Mammary epithelial cell (primary cell): ENCODE measurements at regions not wholly inside any gene's neighbourhood (a gene's known extent, or its start where the extent isn't known, plus 50 kb on each side); places are given as distances from the start of the nearest gene placed in this dataset.

Source experiments
- EZH2 ChIP-seq: IDR thresholded peaks from 2 replicates; pipeline ENCODE4 v1.6.1; 2012; ENCODE audit warnings: low read length, inconsistent platforms, borderline replicate concordance
- TF ChIP-seq, protein P1 (sequence below), 2 donors: IDR thresholded peaks in 1 of 2; conservative IDR thresholded peaks in 1 of 2; 2 replicates each; pipeline ENCODE4 v1.5.1; 2011 to 2012; ENCODE audit warnings: inconsistent platforms in 2 of 2, low read length in 2 of 2, mild to moderate bottlenecking in 2 of 2, control low read depth in 1 of 2, low read depth in 1 of 2; ENCODE audit not compliant: insufficient read depth in 1 of 2; ENCODE audit errors: extremely low read depth in 1 of 2

DNA sequence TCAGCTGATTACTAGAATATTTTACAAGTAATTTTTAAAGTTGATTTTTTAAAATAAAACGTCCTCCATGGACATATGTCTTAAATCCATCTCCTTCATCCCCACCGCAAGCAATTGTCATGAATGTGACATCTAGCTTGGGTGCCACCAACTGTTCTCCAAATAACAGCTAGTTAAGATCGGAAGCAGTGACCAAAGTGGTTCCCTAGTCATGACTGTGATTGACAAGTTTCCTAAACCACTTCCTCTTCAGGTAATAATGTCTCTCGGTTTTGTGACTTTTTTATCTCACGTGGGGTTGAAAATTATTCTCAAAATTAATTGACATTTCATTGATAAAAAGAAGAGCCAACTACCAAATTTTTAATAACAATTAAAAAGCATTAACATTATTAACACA lies 135.3 kb upstream of the MIR17HG start:
- TF ChIP-seq, protein P1, sequence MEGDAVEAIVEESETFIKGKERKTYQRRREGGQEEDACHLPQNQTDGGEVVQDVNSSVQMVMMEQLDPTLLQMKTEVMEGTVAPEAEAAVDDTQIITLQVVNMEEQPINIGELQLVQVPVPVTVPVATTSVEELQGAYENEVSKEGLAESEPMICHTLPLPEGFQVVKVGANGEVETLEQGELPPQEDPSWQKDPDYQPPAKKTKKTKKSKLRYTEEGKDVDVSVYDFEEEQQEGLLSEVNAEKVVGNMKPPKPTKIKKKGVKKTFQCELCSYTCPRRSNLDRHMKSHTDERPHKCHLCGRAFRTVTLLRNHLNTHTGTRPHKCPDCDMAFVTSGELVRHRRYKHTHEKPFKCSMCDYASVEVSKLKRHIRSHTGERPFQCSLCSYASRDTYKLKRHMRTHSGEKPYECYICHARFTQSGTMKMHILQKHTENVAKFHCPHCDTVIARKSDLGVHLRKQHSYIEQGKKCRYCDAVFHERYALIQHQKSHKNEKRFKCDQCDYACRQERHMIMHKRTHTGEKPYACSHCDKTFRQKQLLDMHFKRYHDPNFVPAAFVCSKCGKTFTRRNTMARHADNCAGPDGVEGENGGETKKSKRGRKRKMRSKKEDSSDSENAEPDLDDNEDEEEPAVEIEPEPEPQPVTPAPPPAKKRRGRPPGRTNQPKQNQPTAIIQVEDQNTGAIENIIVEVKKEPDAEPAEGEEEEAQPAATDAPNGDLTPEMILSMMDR (conservative IDR thresholded peaks at IDR 0.05 in 1 of 2, IDR thresholded peaks at IDR 0.05 in 1 of 2; ENCODE audit: extremely low read depth in 1 of 2, insufficient read depth in 1 of 2, low read depth in 1 of 2, low read length in 2 of 2): no peak
- TF ChIP-seq EZH2: no peak
